HCT116 (cell line): ENCODE measurements at regions not wholly inside any gene's neighbourhood (a gene's known extent, or its start where the extent isn't known, plus 50 kb on each side); places are given as distances from the start of the nearest gene placed in this dataset.

Source experiments
- CEBPB ChIP-seq: IDR thresholded peaks from 2 replicates; pipeline ENCODE4 v1.6.1; 2012; ENCODE audit warnings: low read depth
- CTCF ChIP-seq, 3 experiments: fragments of 200-600 bp in 1 of 3; sonication (generic) in 1 of 3; IDR thresholded peaks in 2 of 3; conservative IDR thresholded peaks in 1 of 3; 2 replicates each; pipeline ENCODE4 v1.5.1; 2012 to 2017; ENCODE audit warnings: low read depth in 2 of 3, low read length in 2 of 3, antibody characterized with exemption in 1 of 3, borderline replicate concordance in 1 of 3, control low read depth in 1 of 3, mild to moderate bottlenecking in 1 of 3, mixed read lengths in 1 of 3, mixed run types in 1 of 3, moderate library complexity in 1 of 3; ENCODE audit not compliant: insufficient read depth in 1 of 3
- EZH2 ChIP-seq: fragments of 200-600 bp; sonication (generic); IDR thresholded peaks from 2 replicates; pipeline ENCODE4 v1.6.1; 2017; ENCODE audit warnings: antibody characterized with exemption, mixed run types
- EZH2phosphoT487 ChIP-seq: fragments of 200-600 bp; IDR thresholded peaks from 2 replicates; pipeline ENCODE4 v1.6.1; 2018; ENCODE audit warnings: antibody characterized with exemption, borderline replicate concordance
- MAX ChIP-seq: IDR thresholded peaks from 2 replicates; pipeline ENCODE4 v1.6.1; 2012
- POLR2A ChIP-seq: IDR thresholded peaks from 2 replicates; pipeline ENCODE4 v1.7.0; 2011; ENCODE audit warnings: borderline replicate concordance; ENCODE audit not compliant: insufficient read depth, insufficient read length; ENCODE audit errors: extremely low read depth
- RAD21 ChIP-seq: IDR thresholded peaks from 2 replicates; pipeline ENCODE4 v1.6.1; 2012; ENCODE audit warnings: low read depth, mild to moderate bottlenecking
- YY1 ChIP-seq: IDR thresholded peaks from 2 replicates; pipeline ENCODE4 v1.6.1; 2011; ENCODE audit warnings: low read length, low read depth, moderate library complexity, mild to moderate bottlenecking; ENCODE audit not compliant: insufficient replicate concordance; ENCODE audit errors: extremely low read depth
- TF ChIP-seq, protein P1 (sequence below): IDR thresholded peaks from 2 replicates; pipeline ENCODE4 v1.6.1; 2012; ENCODE audit warnings: low read depth

DNA sequence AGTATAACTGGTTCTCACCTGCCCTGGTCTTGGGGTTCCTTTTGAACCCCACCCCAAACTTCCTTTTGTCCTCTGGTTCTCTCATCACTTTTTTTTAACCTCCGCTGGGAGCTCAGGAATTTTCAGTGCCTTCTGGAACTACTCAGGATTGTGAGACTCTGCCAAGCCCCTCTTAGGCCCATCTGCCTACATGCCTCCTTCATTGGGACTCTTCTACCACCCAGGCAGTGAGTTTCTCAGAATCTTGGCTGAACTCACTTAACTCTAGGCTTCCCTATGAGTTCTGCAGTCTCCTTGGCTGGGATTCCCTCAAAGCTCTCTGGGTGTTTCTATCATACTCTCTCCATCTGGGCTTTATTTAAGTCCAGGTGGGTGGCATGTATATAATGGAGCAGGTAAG, 86.3 kb downstream of the MDH1 start:
- no peak for TF ChIP-seq EZH2phosphoT487
- no peak for TF ChIP-seq CTCF (IDR thresholded peaks at IDR 0.05 in 2 of 3, conservative IDR thresholded peaks at IDR 0.05 in 1 of 3; ENCODE audit: borderline replicate concordance in 1 of 3, insufficient read depth in 1 of 3, low read depth in 2 of 3, low read length in 2 of 3)
- TF ChIP-seq POLR2A = no peak
- TF ChIP-seq, protein P1, sequence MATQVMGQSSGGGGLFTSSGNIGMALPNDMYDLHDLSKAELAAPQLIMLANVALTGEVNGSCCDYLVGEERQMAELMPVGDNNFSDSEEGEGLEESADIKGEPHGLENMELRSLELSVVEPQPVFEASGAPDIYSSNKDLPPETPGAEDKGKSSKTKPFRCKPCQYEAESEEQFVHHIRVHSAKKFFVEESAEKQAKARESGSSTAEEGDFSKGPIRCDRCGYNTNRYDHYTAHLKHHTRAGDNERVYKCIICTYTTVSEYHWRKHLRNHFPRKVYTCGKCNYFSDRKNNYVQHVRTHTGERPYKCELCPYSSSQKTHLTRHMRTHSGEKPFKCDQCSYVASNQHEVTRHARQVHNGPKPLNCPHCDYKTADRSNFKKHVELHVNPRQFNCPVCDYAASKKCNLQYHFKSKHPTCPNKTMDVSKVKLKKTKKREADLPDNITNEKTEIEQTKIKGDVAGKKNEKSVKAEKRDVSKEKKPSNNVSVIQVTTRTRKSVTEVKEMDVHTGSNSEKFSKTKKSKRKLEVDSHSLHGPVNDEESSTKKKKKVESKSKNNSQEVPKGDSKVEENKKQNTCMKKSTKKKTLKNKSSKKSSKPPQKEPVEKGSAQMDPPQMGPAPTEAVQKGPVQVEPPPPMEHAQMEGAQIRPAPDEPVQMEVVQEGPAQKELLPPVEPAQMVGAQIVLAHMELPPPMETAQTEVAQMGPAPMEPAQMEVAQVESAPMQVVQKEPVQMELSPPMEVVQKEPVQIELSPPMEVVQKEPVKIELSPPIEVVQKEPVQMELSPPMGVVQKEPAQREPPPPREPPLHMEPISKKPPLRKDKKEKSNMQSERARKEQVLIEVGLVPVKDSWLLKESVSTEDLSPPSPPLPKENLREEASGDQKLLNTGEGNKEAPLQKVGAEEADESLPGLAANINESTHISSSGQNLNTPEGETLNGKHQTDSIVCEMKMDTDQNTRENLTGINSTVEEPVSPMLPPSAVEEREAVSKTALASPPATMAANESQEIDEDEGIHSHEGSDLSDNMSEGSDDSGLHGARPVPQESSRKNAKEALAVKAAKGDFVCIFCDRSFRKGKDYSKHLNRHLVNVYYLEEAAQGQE = no peak
- TF ChIP-seq RAD21 = no peak
- TF ChIP-seq YY1 = no peak
- no peak for TF ChIP-seq MAX
- no peak for TF ChIP-seq EZH2
- no peak for TF ChIP-seq CEBPB
